RWPE1 (cell line): ENCODE measurements at regions not wholly inside any gene's neighbourhood (a gene's known extent, or its start where the extent isn't known, plus 50 kb on each side); places are given as distances from the start of the nearest gene placed in this dataset.
"Not testable (repeated sequence)": the region's sequence is repeated elsewhere in the genome, so short reads cannot be mapped to it uniquely, and the experiment has no call there.

Source experiments
- CTCF ChIA-PET: fragments of 350-600 bp; sonication (Branson Sonifier 250); formaldehyde crosslinking; extraction: SDS; loops from one replicate; lab custom pipeline; 2021; lab: Yijun Ruan, JAX
- POLR2A ChIA-PET: fragments of 400-600 bp; formaldehyde crosslinking; extraction: SDS; loops from one replicate; lab custom pipeline; 2020; ENCODE audit warnings: antibody characterized with exemption; ENCODE audit not compliant: low non-redundant PET; lab: Yijun Ruan, JAX
- DNase-seq: peaks from one replicate; pipeline ENCODE4 v3.0.0; 2012; ENCODE audit warnings: low spot score
- H3K27ac ChIP-seq: fragments of 450-650 bp; 2 replicates; pipeline ENCODE4 v1.5.1; 2017
- CTCF ChIP-seq: fragments of 450-650 bp; conservative IDR thresholded peaks from 2 replicates; pipeline ENCODE4 v1.5.1; 2017; ENCODE audit warnings: low read depth, mild to moderate bottlenecking

- CTCF ChIA-PET = interaction anchor here (0.7 kb wide), 1 partner anchor 57 kb away, joined by 4 read pairs; no protein-coding TSS in a partner anchor
- no peak overlapping the region for H3K27ac ChIP-seq
- POLR2A ChIA-PET = no interaction called here
- TF ChIP-seq CTCF = no peak
- DNase-seq = no peak
Measured at GRCh38 chr5:20331826-20332225, 343.8 kb upstream of the CDH18 start.

- TF ChIP-seq CTCF = no peak
- ChIA-PET POLR2A (no interaction called here), CTCF (interaction anchor here (0.7 kb wide), 1 partner anchor 9 kb away, joined by 6 read pairs; no protein-coding TSS in a partner anchor)
- no peak for DNase-seq
- no peak overlapping the region for H3K27ac ChIP-seq
Measured at GRCh38 chr5:20323323-20323722, 335.3 kb upstream of the CDH18 start.

- H3K27ac ChIP-seq = no peak overlapping the region
- CTCF ChIA-PET = no interaction called here
- TF ChIP-seq CTCF = no peak
- POLR2A ChIA-PET = no interaction called here
- DNase-seq = no peak
Measured at GRCh38 chr5:20307391-20307790, 319.4 kb upstream of the CDH18 start.

- CTCF ChIA-PET = no interaction called here
- no peak for DNase-seq
- POLR2A ChIA-PET = no interaction called here
- no peak overlapping the region for H3K27ac ChIP-seq
- no peak for TF ChIP-seq CTCF
Measured at GRCh38 chr5:20305463-20305862, 317.5 kb upstream of the CDH18 start.

- DNase-seq, POLR2A ChIA-PET, H3K27ac ChIP-seq, CTCF ChIA-PET: not testable (repeated sequence)
Measured at GRCh38 chr5:20304570-20304969, 316.6 kb upstream of the CDH18 start.

- ChIA-PET CTCF (no interaction called here), POLR2A (no interaction called here)
- H3K27ac ChIP-seq = no peak overlapping the region
- DNase-seq = no peak
- no peak for TF ChIP-seq CTCF
Measured at GRCh38 chr5:20300110-20300509, 312.1 kb upstream of the CDH18 start.

- CTCF ChIA-PET = no interaction called here
- TF ChIP-seq CTCF = no peak
- POLR2A ChIA-PET = no interaction called here
Measured at GRCh38 chr5:20294696-20295095, 306.7 kb upstream of the CDH18 start.

More at GRCh38 chr5:20294696-20295095, 306.7 kb upstream of the CDH18 start:
- H3K27ac ChIP-seq = no peak overlapping the region
- no peak for DNase-seq
